Stomach (tissue), 4 donors: ENCODE measurements at regions not wholly inside any gene's neighbourhood (a gene's known extent, or its start where the extent isn't known, plus 50 kb on each side); places are given as distances from the start of the nearest gene placed in this dataset.

Source experiments
- EP300 ChIP-seq: sonication (generic); formaldehyde crosslinking; IDR thresholded peaks from one replicate; pipeline ENCODE4 v1.6.1; 2017; ENCODE audit warnings: antibody characterized with exemption
- POLR2A ChIP-seq, 4 donors: fragments of 450-650 bp; IDR thresholded peaks; one replicate each; pipeline ENCODE4 v1.6.1; 2016; ENCODE audit warnings: antibody characterized with exemption in 4 of 4, control low read depth in 2 of 4, mild to moderate bottlenecking in 1 of 4, moderate library complexity in 1 of 4

DNA sequence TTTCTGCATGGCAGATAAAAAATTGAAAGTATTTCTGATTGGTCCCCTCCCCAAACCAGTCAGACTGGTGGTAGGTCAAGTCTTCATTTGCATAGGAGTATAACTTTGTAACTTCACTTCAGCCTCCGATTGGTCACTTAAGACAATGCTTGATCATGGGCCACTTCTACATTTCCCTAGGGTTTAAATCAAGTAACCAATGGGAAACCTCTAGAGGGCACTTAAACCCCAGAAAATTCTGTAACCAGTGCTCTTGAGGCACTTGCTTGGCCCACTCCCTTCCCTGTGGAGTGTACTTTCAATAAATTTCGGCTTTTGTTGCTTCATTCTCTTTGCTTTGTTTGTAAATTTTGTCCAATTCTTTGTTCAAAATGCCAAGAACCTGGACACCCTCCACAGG, 225.5 kb downstream of the ARPP21 start:
- no peak for TF ChIP-seq EP300
- TF ChIP-seq POLR2A (IDR thresholded peaks at IDR 0.05): no peak
